ENCODE measurements at regions not wholly inside any gene's neighbourhood (a gene's known extent, or its start where the extent isn't known, plus 50 kb on each side); places are given as distances from the start of the nearest gene placed in this dataset.

GRCh38 chr9:11349187-11349586 lies 736.4 kb upstream of the PTPRD start:
- H3K4me3 ChIP-seq (replicated peaks; ENCODE audit: low read depth, low read length) = no peak overlapping the region
- no peak for DNase-seq (ENCODE audit: extremely low read depth, low read depth)
- TF ChIP-seq CTCF (IDR thresholded peaks at IDR 0.05; ENCODE audit: low read depth, low read length, missing control alignments) = no peak

GRCh38 chr9:11352612-11353011 lies 739.8 kb upstream of the PTPRD start:
- no peak overlapping the region for H3K4me3 ChIP-seq (replicated peaks; ENCODE audit: low read depth, low read length)
- no peak for TF ChIP-seq CTCF (IDR thresholded peaks at IDR 0.05; ENCODE audit: low read depth, low read length, missing control alignments)
- no peak for DNase-seq (ENCODE audit: extremely low read depth, low read depth)

GRCh38 chr9:11356067-11356466 lies 743.3 kb upstream of the PTPRD start:
- no peak for TF ChIP-seq CTCF (IDR thresholded peaks at IDR 0.05; ENCODE audit: low read depth, low read length, missing control alignments)
- DNase-seq (ENCODE audit: extremely low read depth, low read depth) = no peak
- H3K4me3 ChIP-seq (replicated peaks; ENCODE audit: low read depth, low read length) = no peak overlapping the region

GRCh38 chr9:11366585-11367129 lies 753.9 kb upstream of the PTPRD start:
- no peak overlapping the region for H3K4me3 ChIP-seq (replicated peaks; ENCODE audit: low read depth, low read length)
- no peak for DNase-seq (ENCODE audit: extremely low read depth, low read depth)
- TF ChIP-seq CTCF (IDR thresholded peaks at IDR 0.05; ENCODE audit: low read depth, low read length, missing control alignments) = no peak

GRCh38 chr9:11374926-11375325 lies 762.1 kb upstream of the PTPRD start:
- H3K4me3 ChIP-seq (replicated peaks; ENCODE audit: low read depth, low read length) = no peak overlapping the region
- TF ChIP-seq CTCF (IDR thresholded peaks at IDR 0.05; ENCODE audit: low read depth, low read length, missing control alignments) = no peak
- DNase-seq (ENCODE audit: extremely low read depth, low read depth) = no peak

GRCh38 chr9:11402621-11403020 lies 789.8 kb upstream of the PTPRD start:
- no peak for DNase-seq (ENCODE audit: extremely low read depth, low read depth)
- no peak for TF ChIP-seq CTCF (IDR thresholded peaks at IDR 0.05; ENCODE audit: low read depth, low read length, missing control alignments)
- H3K4me3 ChIP-seq (replicated peaks; ENCODE audit: low read depth, low read length) = no peak overlapping the region

GRCh38 chr9:11414241-11414640 lies 801.4 kb upstream of the PTPRD start:
- H3K4me3 ChIP-seq (replicated peaks; ENCODE audit: low read depth, low read length) = no peak overlapping the region
- no peak for TF ChIP-seq CTCF (IDR thresholded peaks at IDR 0.05; ENCODE audit: low read depth, low read length, missing control alignments)
- no peak for DNase-seq (ENCODE audit: extremely low read depth, low read depth)

Data from HFF-Myc (cell line).